GM18909 (cell line): ENCODE measurements at regions not wholly inside any gene's neighbourhood (a gene's known extent, or its start where the extent isn't known, plus 50 kb on each side); places are given as distances from the start of the nearest gene placed in this dataset.

ENCODE experiments used
- ATAC-seq: cut with Tn5 transposase; IDR thresholded peaks from one replicate; pipeline ENCODE4 v1.9.1; 2021; ENCODE audit warnings: mild to moderate bottlenecking; ENCODE audit not compliant: unreplicated experiment, poor library complexity

GRCh38 chr13:22252281-22252830, 581.5 kb downstream of the FGF9 start:
- no peak for ATAC-seq

- no peak for ATAC-seq
These were observed 582.2 kb downstream of the FGF9 start for GRCh38 chr13:22253107-22253506.

- no peak for ATAC-seq
These were observed 585.3 kb downstream of the FGF9 start for GRCh38 chr13:22256111-22256639.

- no peak for ATAC-seq
These were observed 591.4 kb downstream of the FGF9 start for GRCh38 chr13:22262001-22262885.

- ATAC-seq = no peak
These were observed 592.3 kb downstream of the FGF9 start for GRCh38 chr13:22263185-22263584.

GRCh38 chr13:22265563-22265962, 594.7 kb downstream of the FGF9 start:
- ATAC-seq = no peak

GRCh38 chr13:22270881-22271280, 600.0 kb downstream of the FGF9 start:
- no peak for ATAC-seq

- no peak for ATAC-seq
These were observed 601.0 kb downstream of the FGF9 start for GRCh38 chr13:22271903-22272302.

GRCh38 chr13:22275393-22275792, 604.5 kb downstream of the FGF9 start:
- ATAC-seq = no peak

GRCh38 chr13:22276616-22277015, 605.7 kb downstream of the FGF9 start:
- ATAC-seq = no peak

- peak; percentile 84 for ATAC-seq
These were observed 607.6 kb downstream of the FGF9 start for GRCh38 chr13:22278336-22278929.

GRCh38 chr13:22285867-22286266, 615.0 kb downstream of the FGF9 start:
- no peak for ATAC-seq

GRCh38 chr13:22286338-22286737, 615.5 kb downstream of the FGF9 start:
- ATAC-seq = no peak

GRCh38 chr13:22287343-22287920, 616.6 kb downstream of the FGF9 start:
- no peak for ATAC-seq

- no peak for ATAC-seq
These were observed 617.6 kb downstream of the FGF9 start for GRCh38 chr13:22288496-22288895.

GRCh38 chr13:22289711-22290110, 618.8 kb downstream of the FGF9 start:
- ATAC-seq = no peak

- ATAC-seq = no peak
These were observed 627.7 kb downstream of the FGF9 start for GRCh38 chr13:22298530-22298929.

GRCh38 chr13:22311734-22312404, 641.0 kb downstream of the FGF9 start:
- ATAC-seq = no peak

- ATAC-seq = no peak
These were observed 641.5 kb downstream of the FGF9 start for GRCh38 chr13:22312405-22312803.

- no peak for ATAC-seq
These were observed 645.7 kb downstream of the FGF9 start for GRCh38 chr13:22316494-22317025.
